Naive thymus-derived CD4-positive, alpha-beta T cell (primary cell): ENCODE measurements at regions not wholly inside any gene's neighbourhood (a gene's known extent, or its start where the extent isn't known, plus 50 kb on each side); places are given as distances from the start of the nearest gene placed in this dataset.

ENCODE experiments used
- ATAC-seq: fragments of 150-1000 bp; cut with Tn5 transposase; 2 replicates; pipeline ENCODE4 v1.10.0; 2021; ENCODE audit warnings: mild to moderate bottlenecking, moderate library complexity
- CTCF ChIA-PET: fragments of 350-600 bp; sonication (Branson Sonifier 250); formaldehyde crosslinking; loops from one replicate; lab custom pipeline; 2021; ENCODE audit warnings: antibody characterized with exemption; lab: Charles Lee
- POLR2A ChIA-PET: fragments of 350-600 bp; sonication (Branson Sonifier 250); formaldehyde crosslinking; loops from one replicate; lab custom pipeline; 2021; ENCODE audit warnings: antibody characterized with exemption, inconsistent platforms; lab: Charles Lee
- DNase-seq, 9 donors: peaks; one replicate each; pipeline versions ENCODE4 v3.0.0 to v3.0.0-alpha.2; 2020 to 2022; ENCODE audit warnings: mixed read lengths in 1 of 9
- H3K27ac ChIP-seq: one replicate; pipeline ENCODE4 v1.7.0; 2013; ENCODE audit warnings: mild to moderate bottlenecking, low read depth, low read length, moderate library complexity
- H3K27me3 ChIP-seq, 2 donors: one replicate each; pipeline ENCODE4 v1.7.0; 2013; ENCODE audit warnings: low read length in 2 of 2, mild to moderate bottlenecking in 2 of 2, moderate library complexity in 2 of 2; ENCODE audit not compliant: control insufficient read depth in 2 of 2, insufficient read depth in 2 of 2
- H3K36me3 ChIP-seq, 3 experiments: 1 replicate in 2 of 3; 2 replicates in 1 of 3; pipeline ENCODE4 v1.7.0; 2013; ENCODE audit warnings: low read length in 3 of 3, mild to moderate bottlenecking in 3 of 3, moderate library complexity in 1 of 3; ENCODE audit not compliant: insufficient read depth in 3 of 3, control insufficient read depth in 2 of 3
- H3K4me1 ChIP-seq, 2 donors: one replicate each; pipeline ENCODE4 v1.7.0; 2013; ENCODE audit warnings: low read length in 2 of 2, mild to moderate bottlenecking in 2 of 2, moderate library complexity in 1 of 2; ENCODE audit not compliant: control insufficient read depth in 2 of 2, insufficient read depth in 2 of 2
- H3K4me3 ChIP-seq: 2 replicates; pipeline ENCODE4 v1.7.0; 2013; ENCODE audit warnings: mild to moderate bottlenecking, low read length
- H3K9me3 ChIP-seq, 3 experiments: 1 replicate in 2 of 3; 2 replicates in 1 of 3; pipeline ENCODE4 v1.7.0; 2013; ENCODE audit warnings: low read length in 3 of 3; ENCODE audit not compliant: control insufficient read depth in 2 of 3
- H3K27ac Mint-ChIP-seq, 9 donors: one replicate each; pipeline ENCODE4 v1.8.0; 2020 to 2022; ENCODE audit warnings: mixed read lengths in 9 of 9, mild to moderate bottlenecking in 8 of 9, moderate library complexity in 5 of 9, inconsistent platforms in 2 of 9
- H3K27me3 Mint-ChIP-seq, 5 donors: one replicate each; pipeline ENCODE4 v1.8.0; 2021 to 2022; ENCODE audit warnings: mixed read lengths in 5 of 5, mild to moderate bottlenecking in 1 of 5
- H3K36me3 Mint-ChIP-seq, 5 donors: one replicate each; pipeline ENCODE4 v1.8.0; 2020 to 2022; ENCODE audit warnings: mixed read lengths in 5 of 5, mild to moderate bottlenecking in 3 of 5, inconsistent platforms in 1 of 5
- H3K4me1 Mint-ChIP-seq, 7 donors: one replicate each; pipeline ENCODE4 v1.8.0; 2020 to 2022; ENCODE audit warnings: mixed read lengths in 7 of 7, mild to moderate bottlenecking in 3 of 7, inconsistent platforms in 1 of 7
- H3K4me3 Mint-ChIP-seq, 10 donors: one replicate each; pipeline ENCODE4 v1.8.0; 2020 to 2022; ENCODE audit warnings: mild to moderate bottlenecking in 10 of 10, mixed read lengths in 10 of 10, moderate library complexity in 6 of 10, inconsistent platforms in 2 of 10
- H3K9me3 Mint-ChIP-seq, 11 donors: one replicate each; pipeline ENCODE4 v1.8.0; 2020 to 2022; ENCODE audit warnings: mixed read lengths in 11 of 11, mild to moderate bottlenecking in 4 of 11, inconsistent platforms in 1 of 11, moderate library complexity in 1 of 11
- intact Hi-C, 2 donors: fragments of 100-400 bp; cut with micrococcal nuclease; formaldehyde crosslinking; loops; one replicate each; pipeline ENCODE4 v1.15.1; 2023

DNA sequence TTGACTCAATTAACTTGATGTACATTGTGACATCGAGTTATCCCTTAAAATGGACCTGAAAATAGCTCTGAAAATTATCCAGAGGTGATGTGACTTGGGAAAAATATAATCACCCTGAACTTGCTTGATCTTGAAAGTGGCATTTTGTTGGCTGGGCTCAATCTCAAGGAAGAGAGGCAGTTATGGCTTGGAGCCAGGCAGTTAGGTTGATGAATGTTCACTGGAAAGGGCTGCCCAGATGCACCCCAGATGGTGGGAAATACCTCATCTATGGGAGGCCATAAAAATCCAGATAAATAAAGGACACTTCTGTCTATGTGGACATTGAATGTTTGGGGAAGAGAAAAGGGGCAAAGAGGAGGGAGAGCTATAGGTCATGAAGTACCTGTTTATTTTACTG lies 55.7 kb upstream of the OR5AN1 start:
- no peaks in the 10 kb centered on the region for H3K36me3 ChIP-seq
- H3K27me3 Mint-ChIP-seq = peaks cover 17 to 50% (median 40%) of the 10 kb centered on the region in 5 donors
- no peak overlapping the region for H3K4me3 Mint-ChIP-seq
- DNase-seq (no peak), ATAC-seq (no peak)
- H3K4me1 Mint-ChIP-seq = peaks cover 0 to 2% (median 0%) of the 10 kb centered on the region in 7 donors
- CTCF ChIA-PET = no interaction called here
- no peak overlapping the region for H3K4me3 ChIP-seq
- H3K27me3 ChIP-seq = no peaks in the 10 kb centered on the region
- H3K27ac Mint-ChIP-seq = no peak overlapping the region
- POLR2A ChIA-PET = no interaction called here
- H3K9me3 Mint-ChIP-seq = peaks cover 0 to 17% (median 3%) of the 10 kb centered on the region in 11 donors
- no peaks in the 10 kb centered on the region for H3K36me3 Mint-ChIP-seq
- no peak overlapping the region for H3K27ac ChIP-seq
- intact Hi-C loops = no loop called here
- H3K4me1 ChIP-seq = no peaks in the 10 kb centered on the region
- H3K9me3 ChIP-seq = no peaks in the 10 kb centered on the region

DNA sequence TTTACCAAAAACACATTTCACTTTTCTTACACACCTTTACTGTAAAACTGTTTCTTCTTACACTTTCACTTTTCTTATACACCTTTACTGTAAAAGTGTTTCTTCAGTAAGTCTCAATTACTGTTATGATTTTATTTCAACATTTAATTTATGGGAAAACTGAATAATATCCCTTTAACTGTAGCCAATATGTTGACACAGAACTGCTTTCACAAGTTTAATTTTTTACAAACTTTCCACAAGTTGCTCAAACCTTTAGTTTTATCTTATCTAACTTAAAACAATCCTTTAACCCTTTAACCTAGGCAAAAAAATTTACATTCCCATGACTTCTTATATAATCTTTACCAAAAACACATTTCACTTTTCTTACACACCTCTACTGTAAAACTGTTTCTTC lies 63.3 kb upstream of the OR5AN1 start:
- Histone ChIP-seq H3K4me3 (no peak overlapping the region), H3K36me3 (no peaks in the 10 kb centered on the region), H3K4me1 (no peaks in the 10 kb centered on the region), H3K27me3 (no peaks in the 10 kb centered on the region), H3K9me3 (no peaks in the 10 kb centered on the region), H3K27ac (no peak overlapping the region)
- Mint-ChIP-seq H3K36me3 (no peaks in the 10 kb centered on the region), H3K27me3 (peaks cover 16 to 49% (median 42%) of the 10 kb centered on the region in 5 donors), H3K4me1 (peaks cover 0 to 2% (median 0%) of the 10 kb centered on the region in 7 donors), H3K9me3 (peaks cover 0 to 4% (median 2%) of the 10 kb centered on the region in 11 donors), H3K27ac (peak overlapping the region in 1 of 9 donors; percentile 23), H3K4me3 (no peak overlapping the region)
- ChIA-PET POLR2A (no interaction called here), CTCF (no interaction called here)
- no peak for DNase-seq
- intact Hi-C loops = no loop called here
- no peak for ATAC-seq

DNA sequence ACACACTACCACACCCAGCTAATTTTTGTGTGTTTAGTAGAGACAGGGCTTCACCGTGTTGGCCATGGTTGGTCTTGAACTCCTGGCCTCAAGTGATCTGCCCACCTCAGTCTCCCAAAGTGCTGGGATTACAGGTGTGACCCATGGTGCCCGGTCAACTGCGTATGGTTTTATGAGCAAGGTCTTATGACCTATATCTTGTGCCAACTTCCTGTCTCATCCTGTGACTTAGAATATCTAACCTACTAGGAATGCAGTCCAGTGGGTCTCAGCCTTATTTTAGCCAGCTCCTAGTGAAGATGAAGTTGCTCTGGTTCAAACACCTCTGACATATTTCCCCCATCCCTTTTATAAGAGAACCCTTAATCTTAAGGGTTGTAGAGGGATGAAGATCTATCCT lies 66.1 kb upstream of the OR5AN1 start:
- ATAC-seq (no peak), DNase-seq (no peak)
- ChIA-PET POLR2A (interaction anchor here (0.6 kb wide), 1 partner anchor 194 kb away, joined by 8 read pairs; no protein-coding TSS in a partner anchor), CTCF (no interaction called here)
- no peak overlapping the region for H3K27ac Mint-ChIP-seq
- peaks cover 0 to 4% (median 0%) of the 10 kb centered on the region in 11 donors for H3K9me3 Mint-ChIP-seq
- no peaks in the 10 kb centered on the region for H3K4me1 Mint-ChIP-seq
- intact Hi-C loops = no loop called here
- Histone ChIP-seq H3K27me3 (no peaks in the 10 kb centered on the region), H3K9me3 (no peaks in the 10 kb centered on the region), H3K4me3 (no peak overlapping the region), H3K36me3 (no peaks in the 10 kb centered on the region), H3K27ac (no peak overlapping the region), H3K4me1 (no peaks in the 10 kb centered on the region)
- H3K36me3 Mint-ChIP-seq = no peaks in the 10 kb centered on the region
- no peak overlapping the region for H3K4me3 Mint-ChIP-seq
- peaks cover 16 to 37% (median 24%) of the 10 kb centered on the region in 5 donors for H3K27me3 Mint-ChIP-seq

DNA sequence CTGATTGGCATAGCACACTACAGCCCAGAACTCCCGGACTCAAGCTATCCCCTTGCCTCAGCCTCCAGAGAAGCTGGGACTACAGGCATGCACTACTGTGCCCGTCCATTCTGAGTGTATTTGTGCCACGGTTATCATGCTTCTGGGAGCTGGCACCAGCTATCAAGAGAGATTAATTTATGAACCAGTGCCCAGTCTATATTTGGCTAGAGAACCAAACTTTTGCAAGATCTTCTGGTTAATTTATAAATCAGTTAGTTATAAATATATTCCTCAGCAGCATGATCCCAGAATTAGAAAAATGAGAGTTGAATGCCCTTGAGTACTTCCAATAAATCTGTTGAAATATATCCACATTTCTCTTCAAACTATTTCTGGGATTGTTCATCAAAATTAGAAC lies 67.5 kb upstream of the OR5AN1 start:
- peaks cover 13 to 32% (median 20%) of the 10 kb centered on the region in 5 donors for H3K27me3 Mint-ChIP-seq
- POLR2A ChIA-PET = no interaction called here
- ATAC-seq = no peak

DNA sequence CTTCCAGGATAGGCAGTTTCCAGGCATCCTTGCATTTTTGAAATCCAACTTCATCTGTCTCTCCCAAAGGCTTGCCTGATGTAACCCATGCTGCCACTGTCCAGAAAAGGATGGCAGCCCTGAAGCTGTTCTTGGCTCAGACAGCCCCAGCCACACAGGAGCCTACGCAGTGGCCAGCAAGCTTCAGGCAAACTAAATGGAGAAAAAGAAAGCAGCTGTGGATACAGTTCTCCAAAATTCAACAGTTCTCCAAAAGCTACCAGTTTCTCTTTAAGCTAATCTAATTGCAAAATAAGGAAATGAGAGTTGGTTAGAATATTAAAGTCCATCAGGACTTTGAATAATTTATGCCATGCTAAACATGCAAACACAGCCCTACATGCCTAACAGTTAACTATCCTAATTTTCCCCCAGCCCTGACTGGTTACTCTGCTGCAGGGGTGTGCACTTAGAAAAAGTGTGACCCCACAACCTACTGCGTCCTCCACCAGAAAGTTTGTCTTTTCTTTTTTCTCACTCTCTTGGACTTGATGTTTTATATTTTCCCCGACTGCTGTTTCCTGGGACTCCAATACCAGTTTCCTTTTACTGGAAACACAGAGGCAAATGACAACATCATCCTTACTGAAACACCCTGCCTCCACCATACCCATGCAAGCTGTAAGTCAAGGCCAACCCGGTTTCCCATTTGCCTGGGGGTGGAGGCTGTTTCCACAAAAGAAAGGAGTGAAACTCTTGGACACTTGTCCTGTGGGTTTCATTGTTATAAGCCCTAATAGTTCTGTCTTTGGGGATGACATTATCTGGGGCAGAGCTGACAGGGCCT lies 69.1 kb upstream of the OR5AN1 start:
- peaks cover 2 to 5% (median 3%) of the 10 kb centered on the region in 7 donors for H3K4me1 Mint-ChIP-seq
- no peak overlapping the region for H3K27ac ChIP-seq
- no peak for DNase-seq
- peaks cover 5 to 20% (median 11%) of the 10 kb centered on the region in 5 donors for H3K27me3 Mint-ChIP-seq
- intact Hi-C loops = no loop called here
- POLR2A ChIA-PET = no interaction called here
- no peak overlapping the region for H3K4me3 Mint-ChIP-seq
- H3K4me1 ChIP-seq = no peaks in the 10 kb centered on the region
- no peaks in the 10 kb centered on the region for H3K36me3 ChIP-seq
- H3K9me3 ChIP-seq = no peaks in the 10 kb centered on the region
- H3K36me3 Mint-ChIP-seq = no peaks in the 10 kb centered on the region
- CTCF ChIA-PET = interaction anchor here (0.6 to 1.0 kb wide), 2 partner anchors 119 to 140 kb away, joined by 4 read pairs; no protein-coding TSS in a partner anchor
- peak; percentile 10 for ATAC-seq
- no peak overlapping the region for H3K27ac Mint-ChIP-seq
- no peaks in the 10 kb centered on the region for H3K27me3 ChIP-seq
- no peak overlapping the region for H3K4me3 ChIP-seq
- peaks cover 0 to 4% (median 0%) of the 10 kb centered on the region in 11 donors for H3K9me3 Mint-ChIP-seq

More for the DNA sequence above, 67.5 kb upstream of the OR5AN1 start:
- H3K27me3 ChIP-seq = no peaks in the 10 kb centered on the region
- CTCF ChIA-PET = no interaction called here
- no peak overlapping the region for H3K27ac ChIP-seq
- Mint-ChIP-seq H3K36me3 (no peaks in the 10 kb centered on the region), H3K4me1 (no peaks in the 10 kb centered on the region), H3K27ac (no peak overlapping the region), H3K4me3 (no peak overlapping the region), H3K9me3 (peaks cover 0 to 4% (median 0%) of the 10 kb centered on the region in 11 donors)
- no peak for DNase-seq
- H3K36me3 ChIP-seq = no peaks in the 10 kb centered on the region
- H3K9me3 ChIP-seq = no peaks in the 10 kb centered on the region
- H3K4me3 ChIP-seq = no peak overlapping the region
- intact Hi-C loops = no loop called here
- no peaks in the 10 kb centered on the region for H3K4me1 ChIP-seq

DNA sequence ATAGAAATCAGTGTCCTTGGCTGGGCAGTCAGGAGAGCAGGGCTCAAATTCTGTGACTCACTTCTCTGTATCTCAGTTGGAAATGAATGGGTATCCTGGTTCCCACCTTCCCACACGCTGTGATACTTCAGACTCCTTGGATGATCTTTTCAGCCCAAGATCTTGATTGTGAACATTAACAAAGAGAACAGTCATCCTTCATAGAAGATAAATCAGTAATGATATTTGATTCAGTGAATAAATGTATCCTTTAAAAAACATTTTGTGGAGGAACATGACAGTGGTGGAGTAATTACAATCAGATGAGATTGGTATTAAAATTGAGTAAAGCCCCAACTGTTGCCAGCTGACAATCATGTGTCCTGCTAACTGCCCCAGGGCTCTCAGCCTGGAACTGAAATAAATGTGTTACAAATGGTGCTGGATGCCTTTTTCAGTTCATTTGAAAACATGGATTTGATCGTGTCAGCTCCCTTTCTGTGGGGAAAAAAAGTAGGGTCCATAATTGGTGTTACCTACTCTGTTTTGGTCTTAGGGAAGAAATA lies 72.9 kb upstream of the OR5AN1 start:
- CTCF ChIA-PET = interaction anchor here (1.0 to 2.3 kb wide), 2 partner anchors 22 to 114 kb away, joined by 4 to 10 read pairs; partner anchors contain the start of gene DTX4
- H3K9me3 Mint-ChIP-seq = peaks cover 0 to 3% (median 0%) of the 10 kb centered on the region in 11 donors
- H3K27me3 Mint-ChIP-seq = peaks cover 5 to 22% (median 11%) of the 10 kb centered on the region in 5 donors
- Histone ChIP-seq H3K9me3 (no peaks in the 10 kb centered on the region), H3K36me3 (no peaks in the 10 kb centered on the region), H3K4me1 (peaks cover 0 to 9% of the 10 kb centered on the region in 2 donors), H3K4me3 (no peak overlapping the region), H3K27ac (no peak overlapping the region), H3K27me3 (no peaks in the 10 kb centered on the region)
- ATAC-seq (no peak), DNase-seq (no peak)
- no peak overlapping the region for H3K4me3 Mint-ChIP-seq
- POLR2A ChIA-PET = no interaction called here
- peaks cover 11 to 19% (median 18%) of the 10 kb centered on the region in 7 donors for H3K4me1 Mint-ChIP-seq
- H3K27ac Mint-ChIP-seq = no peak overlapping the region
- H3K36me3 Mint-ChIP-seq = no peaks in the 10 kb centered on the region
- intact Hi-C loops = no loop called here
